IMR-90 (cell line): ENCODE measurements at regions not wholly inside any gene's neighbourhood (a gene's known extent, or its start where the extent isn't known, plus 50 kb on each side); places are given as distances from the start of the nearest gene placed in this dataset.

Experiments used
- ELK1 ChIP-seq: fragments of 150-350 bp; IDR thresholded peaks from 2 replicates; pipeline ENCODE4 v1.6.1; 2016; ENCODE audit warnings: low read depth, mild to moderate bottlenecking, low read length, moderate library complexity, borderline replicate concordance
- TF ChIP-seq, protein P1 (sequence below): conservative IDR thresholded peaks from 2 replicates; pipeline ENCODE4 v1.5.1; 2012; ENCODE audit warnings: mild to moderate bottlenecking, low read depth, low read length, improper control_type of control experiment

GRCh38 chr15:99443056-99443756, 122.6 kb upstream of the MEF2A start:
- TF ChIP-seq, protein P1, sequence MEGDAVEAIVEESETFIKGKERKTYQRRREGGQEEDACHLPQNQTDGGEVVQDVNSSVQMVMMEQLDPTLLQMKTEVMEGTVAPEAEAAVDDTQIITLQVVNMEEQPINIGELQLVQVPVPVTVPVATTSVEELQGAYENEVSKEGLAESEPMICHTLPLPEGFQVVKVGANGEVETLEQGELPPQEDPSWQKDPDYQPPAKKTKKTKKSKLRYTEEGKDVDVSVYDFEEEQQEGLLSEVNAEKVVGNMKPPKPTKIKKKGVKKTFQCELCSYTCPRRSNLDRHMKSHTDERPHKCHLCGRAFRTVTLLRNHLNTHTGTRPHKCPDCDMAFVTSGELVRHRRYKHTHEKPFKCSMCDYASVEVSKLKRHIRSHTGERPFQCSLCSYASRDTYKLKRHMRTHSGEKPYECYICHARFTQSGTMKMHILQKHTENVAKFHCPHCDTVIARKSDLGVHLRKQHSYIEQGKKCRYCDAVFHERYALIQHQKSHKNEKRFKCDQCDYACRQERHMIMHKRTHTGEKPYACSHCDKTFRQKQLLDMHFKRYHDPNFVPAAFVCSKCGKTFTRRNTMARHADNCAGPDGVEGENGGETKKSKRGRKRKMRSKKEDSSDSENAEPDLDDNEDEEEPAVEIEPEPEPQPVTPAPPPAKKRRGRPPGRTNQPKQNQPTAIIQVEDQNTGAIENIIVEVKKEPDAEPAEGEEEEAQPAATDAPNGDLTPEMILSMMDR: no peak
- no peak for TF ChIP-seq ELK1
